ENCODE measurements at regions not wholly inside any gene's neighbourhood (a gene's known extent, or its start where the extent isn't known, plus 50 kb on each side); places are given as distances from the start of the nearest gene placed in this dataset.

- no peak overlapping the region for H2AFZ ChIP-seq (ENCODE audit: low read depth, low read length)
- H3K27ac ChIP-seq (ENCODE audit: low read length) = no peak overlapping the region
- DNase-seq = no peak
- H3K4me3 ChIP-seq (ENCODE audit: low read depth in 1 of 2, low read length in 2 of 2) = no peak overlapping the region
- H3K9ac ChIP-seq (ENCODE audit: low read depth, low read length) = no peak overlapping the region
- no peaks in the 10 kb centered on the region for H4K20me1 ChIP-seq (ENCODE audit: insufficient read depth, low read length)
- no peak overlapping the region for H3K4me2 ChIP-seq (ENCODE audit: insufficient read depth, low read length)
- TF ChIP-seq CTCF (IDR thresholded peaks at IDR 0.05; ENCODE audit: borderline replicate concordance, extremely low read depth, low read length, poor library complexity, severe bottlenecking) (no peak), EZH2 (IDR thresholded peaks at IDR 0.05; ENCODE audit: borderline replicate concordance, low read depth, low read length, severe bottlenecking) (no peak)
- H3K4me1 ChIP-seq (ENCODE audit: insufficient read depth, low read length) = peaks cover 8% of the 10 kb centered on the region
- H3K9me3 ChIP-seq (ENCODE audit: insufficient read depth, low read length, severe bottlenecking) = no peaks in the 10 kb centered on the region
- no peak for ATAC-seq (ENCODE audit: insufficient read depth, low read depth)
- no peaks in the 10 kb centered on the region for H3K79me2 ChIP-seq (ENCODE audit: insufficient read depth, low read length)
- H3K36me3 ChIP-seq (ENCODE audit: insufficient read depth, low read length) = no peaks in the 10 kb centered on the region
- H3K27me3 ChIP-seq (ENCODE audit: insufficient read depth, low read length, poor library complexity) = no peaks in the 10 kb centered on the region
Measured at GRCh38 chr2:111689174-111689573, 194.8 kb downstream of the ANAPC1 start.

GRCh38 chr2:111689941-111690340 lies 194.1 kb downstream of the ANAPC1 start:
- H3K9ac ChIP-seq (ENCODE audit: low read depth, low read length) = no peak overlapping the region
- no peak overlapping the region for H3K27ac ChIP-seq (ENCODE audit: low read length)
- no peaks in the 10 kb centered on the region for H4K20me1 ChIP-seq (ENCODE audit: insufficient read depth, low read length)
- ATAC-seq (ENCODE audit: insufficient read depth, low read depth) = no peak
- no peak for DNase-seq
- peaks cover 8% of the 10 kb centered on the region for H3K4me1 ChIP-seq (ENCODE audit: insufficient read depth, low read length)
- no peaks in the 10 kb centered on the region for H3K36me3 ChIP-seq (ENCODE audit: insufficient read depth, low read length)
- TF ChIP-seq CTCF (IDR thresholded peaks at IDR 0.05; ENCODE audit: borderline replicate concordance, extremely low read depth, low read length, poor library complexity, severe bottlenecking) (no peak), EZH2 (IDR thresholded peaks at IDR 0.05; ENCODE audit: borderline replicate concordance, low read depth, low read length, severe bottlenecking) (no peak)
- no peak overlapping the region for H3K4me3 ChIP-seq (ENCODE audit: low read depth in 1 of 2, low read length in 2 of 2)
- no peaks in the 10 kb centered on the region for H3K9me3 ChIP-seq (ENCODE audit: insufficient read depth, low read length, severe bottlenecking)
- H3K4me2 ChIP-seq (ENCODE audit: insufficient read depth, low read length) = no peak overlapping the region
- no peaks in the 10 kb centered on the region for H3K27me3 ChIP-seq (ENCODE audit: insufficient read depth, low read length, poor library complexity)
- no peak overlapping the region for H2AFZ ChIP-seq (ENCODE audit: low read depth, low read length)
- no peaks in the 10 kb centered on the region for H3K79me2 ChIP-seq (ENCODE audit: insufficient read depth, low read length)

- Histone ChIP-seq H3K27me3 (ENCODE audit: insufficient read depth, low read length, poor library complexity) (no peaks in the 10 kb centered on the region), H3K4me3 (ENCODE audit: low read depth in 1 of 2, low read length in 2 of 2) (no peak overlapping the region), H3K9ac (ENCODE audit: low read depth, low read length) (no peak overlapping the region), H4K20me1 (ENCODE audit: insufficient read depth, low read length) (no peaks in the 10 kb centered on the region), H3K79me2 (ENCODE audit: insufficient read depth, low read length) (no peaks in the 10 kb centered on the region), H3K4me2 (ENCODE audit: insufficient read depth, low read length) (no peak overlapping the region), H3K9me3 (ENCODE audit: insufficient read depth, low read length, severe bottlenecking) (no peaks in the 10 kb centered on the region), H3K27ac (ENCODE audit: low read length) (peak overlapping the region; percentile 37; the same call in 1 of the 2 replicates), H3K36me3 (ENCODE audit: insufficient read depth, low read length) (no peaks in the 10 kb centered on the region), H3K4me1 (ENCODE audit: insufficient read depth, low read length) (peaks cover 15% of the 10 kb centered on the region), H2AFZ (ENCODE audit: low read depth, low read length) (no peak overlapping the region)
- no peak for TF ChIP-seq CTCF (IDR thresholded peaks at IDR 0.05; ENCODE audit: borderline replicate concordance, extremely low read depth, low read length, poor library complexity, severe bottlenecking)
- no peak for TF ChIP-seq EZH2 (IDR thresholded peaks at IDR 0.05; ENCODE audit: borderline replicate concordance, low read depth, low read length, severe bottlenecking)
- no peak for DNase-seq
- no peak for ATAC-seq (ENCODE audit: insufficient read depth, low read depth)
Measured at GRCh38 chr2:111691164-111691875, 192.7 kb downstream of the ANAPC1 start.
